ENCODE measurements at regions not wholly inside any gene's neighbourhood (a gene's known extent, or its start where the extent isn't known, plus 50 kb on each side); places are given as distances from the start of the nearest gene placed in this dataset.

DNA sequence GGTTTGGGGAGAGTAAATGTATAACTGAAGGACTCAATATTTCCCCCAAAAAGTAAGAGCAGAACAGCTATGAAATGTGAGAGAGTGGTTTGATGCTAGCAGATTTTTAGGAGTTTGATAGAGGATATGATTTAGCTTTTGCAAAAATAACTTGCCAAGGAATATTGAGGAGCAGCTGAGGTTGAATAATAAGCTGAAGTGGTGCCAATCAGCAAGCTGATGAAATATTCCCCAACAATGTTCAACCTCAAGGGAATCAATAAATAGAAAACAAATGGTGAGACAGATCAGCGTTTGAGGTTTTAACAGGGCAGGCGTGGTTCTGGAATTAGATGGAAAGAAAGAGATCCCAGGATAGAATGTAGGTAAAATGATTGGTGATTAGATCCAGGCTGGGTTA, 413.4 kb upstream of the ADAMTS5 start:
- H3K27me3 ChIP-seq, result no peaks in the 10 kb centered on the region
- H3K27ac ChIP-seq, result no peak overlapping the region
- TF ChIP-seq, protein P1, sequence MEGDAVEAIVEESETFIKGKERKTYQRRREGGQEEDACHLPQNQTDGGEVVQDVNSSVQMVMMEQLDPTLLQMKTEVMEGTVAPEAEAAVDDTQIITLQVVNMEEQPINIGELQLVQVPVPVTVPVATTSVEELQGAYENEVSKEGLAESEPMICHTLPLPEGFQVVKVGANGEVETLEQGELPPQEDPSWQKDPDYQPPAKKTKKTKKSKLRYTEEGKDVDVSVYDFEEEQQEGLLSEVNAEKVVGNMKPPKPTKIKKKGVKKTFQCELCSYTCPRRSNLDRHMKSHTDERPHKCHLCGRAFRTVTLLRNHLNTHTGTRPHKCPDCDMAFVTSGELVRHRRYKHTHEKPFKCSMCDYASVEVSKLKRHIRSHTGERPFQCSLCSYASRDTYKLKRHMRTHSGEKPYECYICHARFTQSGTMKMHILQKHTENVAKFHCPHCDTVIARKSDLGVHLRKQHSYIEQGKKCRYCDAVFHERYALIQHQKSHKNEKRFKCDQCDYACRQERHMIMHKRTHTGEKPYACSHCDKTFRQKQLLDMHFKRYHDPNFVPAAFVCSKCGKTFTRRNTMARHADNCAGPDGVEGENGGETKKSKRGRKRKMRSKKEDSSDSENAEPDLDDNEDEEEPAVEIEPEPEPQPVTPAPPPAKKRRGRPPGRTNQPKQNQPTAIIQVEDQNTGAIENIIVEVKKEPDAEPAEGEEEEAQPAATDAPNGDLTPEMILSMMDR (IDR thresholded peaks at IDR 0.05), result no peak
- TF ChIP-seq POLR2A (IDR thresholded peaks at IDR 0.05) (no peak), POLR2AphosphoS5 (IDR thresholded peaks at IDR 0.05; ENCODE audit: insufficient read depth in 1 of 2, low read depth in 1 of 2) (no peak)
- H3K4me1 ChIP-seq, result no peaks in the 10 kb centered on the region
- no peak for DNase-seq (ENCODE audit: extremely low spot score in 2 of 2)
- H3K36me3 ChIP-seq, result no peaks in the 10 kb centered on the region
- no peaks in the 10 kb centered on the region for H3K9me3 ChIP-seq
- no peak overlapping the region for H3K4me3 ChIP-seq
- intact Hi-C loops (cut with DNase I), result no loop called here

DNA sequence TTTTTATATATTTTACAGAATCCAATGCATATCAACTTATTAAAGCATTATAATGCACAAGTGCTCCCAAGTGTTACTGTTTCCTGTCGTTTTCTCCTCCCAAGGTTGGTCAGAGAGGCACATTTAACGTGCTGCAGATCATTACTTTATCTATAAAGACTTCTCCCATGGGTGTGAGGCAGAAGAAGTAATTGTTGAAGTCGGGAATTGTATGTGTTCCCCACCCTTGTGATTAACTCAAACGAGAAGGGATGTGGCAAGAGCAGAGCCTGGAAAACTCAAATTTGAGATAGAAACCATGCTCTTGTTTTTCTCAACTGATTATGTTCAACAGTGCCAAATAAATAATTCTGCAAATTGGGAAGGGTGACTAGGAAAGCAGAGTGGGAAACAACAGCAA, 412.5 kb upstream of the ADAMTS5 start:
- no peak for TF ChIP-seq POLR2A (IDR thresholded peaks at IDR 0.05)
- TF ChIP-seq, protein P1 (IDR thresholded peaks at IDR 0.05), result no peak
- no peak for TF ChIP-seq POLR2AphosphoS5 (IDR thresholded peaks at IDR 0.05; ENCODE audit: insufficient read depth in 1 of 2, low read depth in 1 of 2)
- no peaks in the 10 kb centered on the region for H3K9me3 ChIP-seq
- H3K4me1 ChIP-seq, result no peaks in the 10 kb centered on the region
- H3K27ac ChIP-seq, result no peak overlapping the region
- no peak for DNase-seq (ENCODE audit: extremely low spot score in 2 of 2)
- no peaks in the 10 kb centered on the region for H3K27me3 ChIP-seq
- no peak overlapping the region for H3K4me3 ChIP-seq
- no peaks in the 10 kb centered on the region for H3K36me3 ChIP-seq
- intact Hi-C loops (cut with DNase I), result no loop called here

DNA sequence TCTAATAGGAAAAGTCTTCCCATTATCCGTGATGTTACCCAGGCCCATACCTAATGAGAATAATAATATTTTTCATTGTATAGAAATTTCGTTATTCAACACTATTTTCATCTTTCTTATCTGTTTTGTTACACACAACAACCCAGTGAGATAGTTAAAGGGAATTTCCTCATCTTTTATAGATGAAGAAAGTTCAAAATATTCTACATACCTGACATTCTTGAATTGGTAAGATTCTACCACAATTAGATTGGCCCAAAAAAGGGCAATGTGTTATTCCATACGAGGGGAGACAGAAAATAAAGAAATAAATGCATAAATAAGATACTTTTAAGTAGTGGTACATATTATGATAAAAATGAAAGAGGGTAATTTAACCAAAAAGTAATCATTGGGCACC, 405.5 kb upstream of the ADAMTS5 start:
- DNase-seq (ENCODE audit: extremely low spot score in 2 of 2), result no peak
- no peak for TF ChIP-seq POLR2A (IDR thresholded peaks at IDR 0.05)
- TF ChIP-seq, protein P1 (IDR thresholded peaks at IDR 0.05), result no peak
- TF ChIP-seq POLR2AphosphoS5 (IDR thresholded peaks at IDR 0.05; ENCODE audit: insufficient read depth in 1 of 2, low read depth in 1 of 2), result no peak
- Histone ChIP-seq H3K27ac (no peak overlapping the region), H3K4me1 (peaks cover 16% of the 10 kb centered on the region), H3K36me3 (no peaks in the 10 kb centered on the region), H3K27me3 (no peaks in the 10 kb centered on the region), H3K9me3 (no peaks in the 10 kb centered on the region), H3K4me3 (no peak overlapping the region)
- intact Hi-C loops (cut with DNase I), result no loop called here

DNA sequence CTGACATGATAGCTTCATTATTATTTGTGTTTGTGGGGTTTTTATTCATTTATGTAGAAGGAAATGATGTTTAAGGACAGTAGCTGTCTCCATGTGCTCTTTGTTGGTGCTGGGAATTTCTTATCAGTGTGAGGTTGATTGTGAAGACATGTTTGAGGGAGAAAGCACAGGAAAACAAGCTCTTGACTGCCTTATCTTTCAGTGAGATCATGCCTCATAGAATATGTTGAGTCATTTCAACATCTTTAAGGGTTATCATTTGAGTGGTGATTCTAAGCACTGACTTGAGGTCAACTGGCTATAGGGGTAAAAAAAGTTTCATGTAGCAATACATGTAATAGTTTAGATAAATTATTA, 405.1 kb upstream of the ADAMTS5 start:
- Histone ChIP-seq H3K27me3 (no peaks in the 10 kb centered on the region), H3K9me3 (no peaks in the 10 kb centered on the region), H3K36me3 (no peaks in the 10 kb centered on the region), H3K4me3 (no peak overlapping the region), H3K27ac (no peak overlapping the region), H3K4me1 (peaks cover 16% of the 10 kb centered on the region)
- intact Hi-C loops (cut with DNase I), result no loop called here
- DNase-seq (ENCODE audit: extremely low spot score in 2 of 2), result no peak
- no peak for TF ChIP-seq POLR2A (IDR thresholded peaks at IDR 0.05)
- TF ChIP-seq, protein P1 (IDR thresholded peaks at IDR 0.05), result no peak
- TF ChIP-seq POLR2AphosphoS5 (IDR thresholded peaks at IDR 0.05; ENCODE audit: insufficient read depth in 1 of 2, low read depth in 1 of 2), result no peak

DNA sequence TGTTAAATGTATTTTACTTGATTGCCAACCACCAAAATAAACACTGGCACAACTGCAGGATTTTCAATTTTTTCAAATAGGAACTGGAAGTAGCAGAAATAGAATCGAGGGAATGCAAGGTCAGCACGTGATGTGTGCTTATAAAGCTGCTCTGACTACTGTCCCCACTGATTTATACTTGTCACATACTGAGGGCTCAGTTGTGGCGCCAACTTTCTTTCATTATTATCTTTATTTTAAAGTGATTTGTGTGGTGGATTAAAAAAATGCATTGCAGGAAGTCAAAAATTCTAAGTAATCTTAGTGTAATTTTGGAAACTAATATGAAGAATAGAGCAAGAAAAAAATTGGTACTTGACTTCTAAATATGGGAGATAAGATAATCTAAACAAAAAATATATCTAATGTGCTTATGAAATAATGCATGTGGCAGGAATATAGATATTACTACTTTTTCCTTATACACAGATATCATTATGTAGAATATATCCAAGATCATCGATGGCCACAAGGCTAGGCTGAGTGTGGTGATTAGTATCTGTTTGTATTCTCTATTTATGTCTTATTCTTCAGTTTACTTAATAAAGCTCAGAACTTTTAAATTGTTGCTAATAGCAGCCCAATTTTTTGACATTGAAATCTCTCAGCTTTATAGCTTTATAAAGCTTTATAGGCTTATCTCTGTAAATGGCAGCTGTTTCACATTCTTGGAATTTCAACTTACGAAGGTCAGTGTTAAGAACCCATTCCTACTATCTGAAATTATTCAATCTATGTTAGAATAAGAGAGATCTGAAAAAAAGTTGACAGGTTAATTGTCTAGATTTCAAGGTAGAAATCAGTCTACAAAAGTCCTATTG, 404.5 kb upstream of the ADAMTS5 start:
- no peak overlapping the region for H3K27ac ChIP-seq
- TF ChIP-seq POLR2AphosphoS5 (IDR thresholded peaks at IDR 0.05; ENCODE audit: insufficient read depth in 1 of 2, low read depth in 1 of 2), result no peak
- TF ChIP-seq, protein P1 (IDR thresholded peaks at IDR 0.05), result no peak
- no peak for TF ChIP-seq POLR2A (IDR thresholded peaks at IDR 0.05)
- intact Hi-C loops (cut with DNase I), result no loop called here
- peaks cover 16% of the 10 kb centered on the region for H3K4me1 ChIP-seq
- H3K36me3 ChIP-seq, result no peaks in the 10 kb centered on the region
- H3K4me3 ChIP-seq, result no peak overlapping the region
- no peaks in the 10 kb centered on the region for H3K9me3 ChIP-seq
- no peaks in the 10 kb centered on the region for H3K27me3 ChIP-seq
- DNase-seq (ENCODE audit: extremely low spot score in 2 of 2), result no peak

All from vagina (tissue), 2 donors.